GM18858 (cell line): ENCODE measurements at regions not wholly inside any gene's neighbourhood (a gene's known extent, or its start where the extent isn't known, plus 50 kb on each side); places are given as distances from the start of the nearest gene placed in this dataset.
"Not testable (repeated sequence)": the region's sequence is repeated elsewhere in the genome, so short reads cannot be mapped to it uniquely, and the experiment has no call there.

Experiments used
- ATAC-seq: cut with Tn5 transposase; IDR thresholded peaks from one replicate; pipeline ENCODE4 v1.9.1; 2021; ENCODE audit not compliant: unreplicated experiment

GRCh38 chr17:71779482-71779881 is 341.3 kb upstream of the SOX9 start:
- no peak for ATAC-seq

GRCh38 chr17:71780596-71780995 is 340.2 kb upstream of the SOX9 start:
- ATAC-seq, result no peak

DNA sequence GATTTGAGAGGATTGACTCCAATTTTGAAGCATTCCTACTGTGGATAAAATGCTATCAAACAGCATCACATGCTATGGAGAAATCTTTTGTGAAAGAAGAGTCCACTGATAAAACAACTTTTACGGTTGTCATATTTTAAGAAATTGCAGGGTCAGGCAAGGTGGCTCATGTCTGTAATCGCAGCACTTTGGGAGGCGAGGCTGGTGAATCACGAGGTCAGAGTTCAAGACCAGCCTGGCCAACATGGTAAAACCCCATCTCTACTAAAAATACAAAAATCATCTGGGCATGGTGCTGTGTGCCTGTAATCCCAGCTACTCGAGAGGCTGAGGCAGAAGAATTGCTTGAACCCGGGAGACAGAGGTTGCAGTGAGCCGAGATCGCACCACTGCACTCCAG is 338.8 kb upstream of the SOX9 start:
- ATAC-seq, result not testable (repeated sequence)

DNA sequence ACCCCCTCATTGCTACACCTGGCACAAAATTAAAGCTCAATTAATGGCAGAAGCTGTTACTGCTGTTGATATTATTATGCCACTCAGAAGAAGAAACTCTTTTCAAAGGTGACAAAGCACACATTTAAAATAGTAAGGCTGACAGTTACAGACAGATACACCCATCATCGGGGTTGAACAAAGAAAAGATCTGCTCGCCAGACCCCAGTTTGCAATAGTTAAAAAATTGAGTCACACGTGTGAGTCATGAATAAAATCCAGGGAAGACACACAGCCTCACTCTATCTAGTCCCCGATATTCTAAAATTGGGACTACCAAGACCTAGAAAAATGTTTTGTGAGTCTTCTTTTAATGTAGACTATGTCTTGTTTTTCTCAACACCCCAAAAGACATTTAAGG is 330.0 kb upstream of the SOX9 start:
- ATAC-seq, result no peak

DNA sequence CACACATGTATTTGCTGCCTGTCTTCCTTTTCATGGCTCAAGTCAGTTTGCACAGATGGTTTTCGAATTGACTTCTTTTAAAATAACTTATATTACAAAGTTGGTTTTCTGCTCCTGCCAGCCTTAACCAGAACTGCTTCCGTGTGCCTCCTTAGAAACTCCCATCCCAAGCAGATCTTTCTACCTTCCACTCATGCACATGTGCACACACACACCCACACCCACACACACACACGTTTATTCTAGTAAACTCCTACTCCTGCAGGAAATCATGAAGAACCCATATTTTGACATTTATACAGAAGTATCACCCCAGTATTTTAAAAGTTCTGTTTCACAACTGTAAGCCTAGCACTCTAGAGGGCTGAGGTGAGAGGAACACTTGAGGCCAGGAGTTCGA is 329.5 kb upstream of the SOX9 start:
- no peak for ATAC-seq

GRCh38 chr17:71792966-71793365 is 327.9 kb upstream of the SOX9 start:
- ATAC-seq, result no peak

GRCh38 chr17:71793518-71793917 is 327.3 kb upstream of the SOX9 start:
- no peak for ATAC-seq

GRCh38 chr17:71798701-71799100 is 322.1 kb upstream of the SOX9 start:
- no peak for ATAC-seq

GRCh38 chr17:71799657-71800056 is 321.2 kb upstream of the SOX9 start:
- ATAC-seq, result no peak

DNA sequence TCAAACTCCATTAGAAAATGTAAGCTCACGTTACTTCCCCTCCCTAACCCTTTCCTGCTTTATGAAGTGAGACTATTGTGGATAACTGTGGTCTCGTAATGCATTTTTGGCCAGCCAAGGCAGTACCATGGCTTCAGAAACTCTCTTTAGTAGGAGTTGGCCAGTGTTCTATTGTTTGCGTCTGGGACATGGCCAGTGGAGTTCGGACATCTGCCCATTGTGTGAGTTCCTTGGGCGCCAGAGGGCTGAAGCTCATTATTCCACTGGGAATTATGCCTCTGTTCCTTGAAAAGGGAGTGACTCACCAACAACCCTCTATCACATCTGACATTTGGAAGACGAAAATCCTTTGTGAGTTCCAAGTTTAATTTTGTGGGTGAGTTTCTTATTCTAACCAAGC is 319.5 kb upstream of the SOX9 start:
- no peak for ATAC-seq

- no peak for ATAC-seq
Measured at GRCh38 chr17:71802663-71803062, 318.2 kb upstream of the SOX9 start.

DNA sequence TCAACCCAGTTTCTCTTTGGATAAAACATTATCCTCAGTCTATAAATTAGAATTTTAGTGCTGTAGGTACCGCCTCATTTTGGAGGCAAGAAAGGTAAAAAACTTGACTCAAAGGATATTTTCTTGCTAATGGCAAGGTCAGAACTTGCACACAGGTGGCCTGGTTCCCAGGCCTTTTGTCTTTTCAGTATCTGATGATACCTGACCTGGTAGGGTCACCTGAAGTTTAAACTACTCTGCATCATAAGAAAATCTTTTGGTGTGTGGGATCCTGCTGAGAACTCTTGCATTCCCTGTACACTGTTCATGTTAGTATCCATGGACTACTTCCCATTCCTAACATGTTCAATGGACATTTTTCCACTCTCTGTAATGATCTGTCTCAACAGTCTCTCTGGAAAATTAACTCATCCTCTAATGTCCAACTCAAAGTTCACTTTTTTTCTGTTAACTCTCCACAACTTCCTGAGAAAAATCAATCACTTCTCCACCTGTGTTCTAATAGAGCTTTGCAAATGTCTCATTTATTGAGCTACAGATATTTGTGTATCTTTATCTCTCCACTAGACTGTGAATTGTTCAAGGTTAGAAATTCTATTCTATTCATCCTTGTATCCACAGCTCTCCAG is 317.1 kb upstream of the SOX9 start:
- ATAC-seq, result no peak

DNA sequence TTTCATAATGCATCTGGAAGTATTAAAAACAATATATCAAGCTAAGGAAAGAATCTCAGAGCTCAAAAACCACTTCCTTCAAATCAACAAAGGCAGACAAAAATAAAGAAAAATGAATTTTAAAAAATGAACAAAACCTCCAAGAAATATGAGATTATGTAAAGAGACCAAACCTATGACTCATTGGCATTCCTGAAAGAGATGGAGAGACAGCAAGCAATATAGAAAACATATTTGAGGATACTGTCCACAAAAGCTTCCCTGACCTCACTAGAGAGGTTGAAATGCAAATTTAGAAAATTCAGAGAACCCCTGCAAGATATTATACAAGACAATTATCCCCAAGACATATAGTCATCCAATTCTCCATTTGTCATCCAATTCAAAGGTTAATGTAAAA is 311.3 kb upstream of the SOX9 start:
- ATAC-seq, result no peak

- not testable (repeated sequence) for ATAC-seq
Measured at GRCh38 chr17:71813861-71814260, 307.0 kb upstream of the SOX9 start.

GRCh38 chr17:71821511-71821910 is 299.3 kb upstream of the SOX9 start:
- no peak for ATAC-seq

- no peak for ATAC-seq
Measured at GRCh38 chr17:71824671-71825070, 296.1 kb upstream of the SOX9 start.

GRCh38 chr17:71825687-71826086 is 295.1 kb upstream of the SOX9 start:
- no peak for ATAC-seq

DNA sequence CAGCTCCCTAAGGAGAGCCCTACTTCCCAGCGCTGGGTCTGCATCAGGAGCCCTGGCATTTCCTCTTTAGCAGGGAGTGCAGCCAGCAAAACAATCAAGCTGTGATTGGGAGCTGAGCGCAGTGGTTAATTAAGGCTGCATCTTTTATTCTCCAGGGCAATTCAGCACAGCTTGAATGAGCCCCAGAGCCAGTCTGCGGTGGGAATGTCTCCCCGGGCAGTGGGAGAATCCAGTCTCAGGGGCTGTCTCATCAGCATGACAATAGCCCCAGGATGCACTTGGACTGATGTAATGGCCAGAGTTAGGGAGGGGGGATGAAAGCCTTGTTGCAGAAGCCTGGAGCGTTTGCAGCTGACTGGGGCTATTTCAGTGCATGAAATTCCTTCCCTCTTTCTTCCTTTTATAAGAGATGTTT is 292.6 kb upstream of the SOX9 start:
- no peak for ATAC-seq

DNA sequence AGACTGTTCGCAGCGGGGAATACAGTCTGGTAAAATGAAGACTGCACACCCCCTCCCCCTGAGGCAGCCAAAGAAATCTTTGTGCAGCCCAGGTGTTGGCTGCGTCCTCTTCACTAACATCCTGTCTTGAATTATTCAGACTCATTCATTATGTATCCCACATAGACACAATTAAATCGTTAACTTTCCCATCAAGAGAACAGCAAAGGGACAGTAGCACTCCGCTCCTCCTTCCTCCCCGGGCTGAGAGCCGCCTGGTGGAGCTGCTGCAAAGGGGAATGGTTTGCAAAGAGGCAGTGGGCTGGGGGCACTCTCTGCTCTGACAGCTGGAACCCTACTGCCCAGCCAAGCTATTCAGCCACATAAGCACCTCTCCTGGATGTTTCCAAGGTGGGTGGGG is 290.0 kb upstream of the SOX9 start:
- ATAC-seq, result no peak

GRCh38 chr17:71842986-71843385 is 277.8 kb upstream of the SOX9 start:
- ATAC-seq, result no peak

- no peak for ATAC-seq
Measured at GRCh38 chr17:71845337-71845736, 275.5 kb upstream of the SOX9 start.

DNA sequence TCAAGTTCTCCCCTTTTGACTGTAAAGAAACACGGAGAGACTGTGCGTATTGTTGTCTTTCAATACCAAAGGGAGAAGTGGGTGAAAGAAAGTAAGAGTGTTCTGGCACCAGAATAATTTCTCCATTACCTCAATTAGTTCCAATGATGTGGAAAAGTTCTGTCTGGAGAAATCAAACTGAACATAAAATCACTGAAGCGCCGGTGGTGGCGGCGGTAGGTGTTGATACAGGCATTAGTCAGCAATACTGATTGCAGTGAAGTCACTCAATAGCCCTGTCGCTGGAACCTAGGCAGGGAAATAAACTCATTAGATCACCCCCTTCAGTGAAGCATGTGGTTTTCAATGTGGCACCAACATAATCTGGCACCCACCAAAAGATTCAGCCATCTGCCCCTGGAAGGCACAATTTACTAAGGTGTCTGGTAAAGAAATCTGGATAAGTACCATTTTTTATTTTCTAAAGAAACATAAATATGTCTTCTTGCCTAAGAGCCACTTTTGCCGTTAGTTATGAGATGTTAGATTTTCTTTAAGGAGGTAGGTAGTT is 274.2 kb upstream of the SOX9 start:
- ATAC-seq, result no peak
